ENCODE measurements at regions not wholly inside any gene's neighbourhood (a gene's known extent, or its start where the extent isn't known, plus 50 kb on each side); places are given as distances from the start of the nearest gene placed in this dataset.

- Histone ChIP-seq H3K9me3 (no peaks in the 10 kb centered on the region), H3K27me3 (replicated peaks; ENCODE audit: insufficient read depth) (no peaks in the 10 kb centered on the region), H3K27ac (no peak overlapping the region), H3K4me3 (no peak overlapping the region), H3K4me1 (ENCODE audit: control insufficient read depth in 1 of 2, low read depth in 2 of 2) (no peaks in the 10 kb centered on the region), H3K36me3 (no peaks in the 10 kb centered on the region)
- DNase-seq (ENCODE audit: low spot score) = no peak
- no peak for ATAC-seq (ENCODE audit: insufficient number of reproducible peaks, low FRiP score, low read depth)
- TF ChIP-seq, protein P1, sequence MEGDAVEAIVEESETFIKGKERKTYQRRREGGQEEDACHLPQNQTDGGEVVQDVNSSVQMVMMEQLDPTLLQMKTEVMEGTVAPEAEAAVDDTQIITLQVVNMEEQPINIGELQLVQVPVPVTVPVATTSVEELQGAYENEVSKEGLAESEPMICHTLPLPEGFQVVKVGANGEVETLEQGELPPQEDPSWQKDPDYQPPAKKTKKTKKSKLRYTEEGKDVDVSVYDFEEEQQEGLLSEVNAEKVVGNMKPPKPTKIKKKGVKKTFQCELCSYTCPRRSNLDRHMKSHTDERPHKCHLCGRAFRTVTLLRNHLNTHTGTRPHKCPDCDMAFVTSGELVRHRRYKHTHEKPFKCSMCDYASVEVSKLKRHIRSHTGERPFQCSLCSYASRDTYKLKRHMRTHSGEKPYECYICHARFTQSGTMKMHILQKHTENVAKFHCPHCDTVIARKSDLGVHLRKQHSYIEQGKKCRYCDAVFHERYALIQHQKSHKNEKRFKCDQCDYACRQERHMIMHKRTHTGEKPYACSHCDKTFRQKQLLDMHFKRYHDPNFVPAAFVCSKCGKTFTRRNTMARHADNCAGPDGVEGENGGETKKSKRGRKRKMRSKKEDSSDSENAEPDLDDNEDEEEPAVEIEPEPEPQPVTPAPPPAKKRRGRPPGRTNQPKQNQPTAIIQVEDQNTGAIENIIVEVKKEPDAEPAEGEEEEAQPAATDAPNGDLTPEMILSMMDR (IDR thresholded peaks at IDR 0.05) = no peak
Observed at GRCh38 chr4:100582146-100582545, 64.3 kb upstream of the EMCN start.

GRCh38 chr4:100581337-100581736 lies 63.5 kb upstream of the EMCN start:
- Histone ChIP-seq H3K4me3 (no peak overlapping the region), H3K4me1 (ENCODE audit: control insufficient read depth in 1 of 2, low read depth in 2 of 2) (no peaks in the 10 kb centered on the region), H3K27ac (no peak overlapping the region), H3K9me3 (no peaks in the 10 kb centered on the region), H3K27me3 (replicated peaks; ENCODE audit: insufficient read depth) (no peaks in the 10 kb centered on the region), H3K36me3 (no peaks in the 10 kb centered on the region)
- TF ChIP-seq, protein P1 (IDR thresholded peaks at IDR 0.05) = no peak
- DNase-seq (ENCODE audit: low spot score) = no peak
- ATAC-seq (ENCODE audit: insufficient number of reproducible peaks, low FRiP score, low read depth) = no peak

DNA sequence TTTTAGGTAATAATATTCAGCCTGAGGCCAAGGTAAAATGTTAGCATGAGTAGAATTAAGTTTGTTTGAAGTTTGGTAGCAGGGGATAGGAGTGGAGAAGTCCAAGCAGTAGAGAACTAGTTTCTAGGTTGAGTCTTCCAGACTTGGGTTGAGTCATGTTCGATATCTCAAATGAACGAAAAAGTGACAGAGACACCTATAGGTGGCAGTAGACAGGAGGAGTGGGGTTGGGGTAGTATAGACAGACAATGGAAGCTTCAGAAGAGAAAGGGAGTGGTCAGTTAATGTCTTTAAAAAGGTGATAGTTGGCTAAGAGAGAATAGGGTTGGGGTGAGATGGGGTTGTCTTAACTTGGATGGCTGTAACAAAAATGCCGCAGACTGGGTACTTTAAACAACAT lies 58.7 kb upstream of the EMCN start:
- TF ChIP-seq, protein P1 (IDR thresholded peaks at IDR 0.05) = no peak
- no peak overlapping the region for H3K27ac ChIP-seq
- H3K4me1 ChIP-seq (ENCODE audit: control insufficient read depth in 1 of 2, low read depth in 2 of 2) = no peaks in the 10 kb centered on the region
- H3K9me3 ChIP-seq = no peaks in the 10 kb centered on the region
- DNase-seq (ENCODE audit: low spot score) (no peak), ATAC-seq (ENCODE audit: insufficient number of reproducible peaks, low FRiP score, low read depth) (no peak)
- H3K27me3 ChIP-seq (replicated peaks; ENCODE audit: insufficient read depth) = no peaks in the 10 kb centered on the region
- no peak overlapping the region for H3K4me3 ChIP-seq
- no peaks in the 10 kb centered on the region for H3K36me3 ChIP-seq

GRCh38 chr4:100574607-100575006 lies 56.8 kb upstream of the EMCN start:
- Histone ChIP-seq H3K4me1 (ENCODE audit: control insufficient read depth in 1 of 2, low read depth in 2 of 2) (no peaks in the 10 kb centered on the region), H3K36me3 (no peaks in the 10 kb centered on the region), H3K9me3 (no peaks in the 10 kb centered on the region), H3K27ac (no peak overlapping the region), H3K4me3 (no peak overlapping the region), H3K27me3 (replicated peaks; ENCODE audit: insufficient read depth) (no peaks in the 10 kb centered on the region)
- ATAC-seq (ENCODE audit: insufficient number of reproducible peaks, low FRiP score, low read depth) (no peak), DNase-seq (ENCODE audit: low spot score) (no peak)
- TF ChIP-seq, protein P1 (IDR thresholded peaks at IDR 0.05) = no peak

DNA sequence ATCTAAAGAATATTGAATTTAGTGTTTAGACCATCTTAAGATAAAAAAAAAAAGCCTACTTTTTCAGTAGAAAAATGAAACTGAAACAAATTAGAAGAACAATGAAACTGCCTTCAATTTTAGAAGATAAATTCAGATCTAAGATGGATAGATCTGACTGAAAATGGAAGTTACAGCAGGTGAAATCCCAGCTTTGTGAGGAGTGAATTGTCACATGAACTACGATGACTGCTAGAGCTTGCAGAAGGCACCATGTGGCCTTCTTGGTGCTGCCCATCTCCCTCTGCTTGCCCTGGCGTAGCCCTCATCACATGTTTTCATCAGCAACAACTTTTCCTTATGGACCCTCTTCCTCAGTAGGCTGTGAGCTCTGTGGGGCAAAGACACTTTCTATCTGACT lies 51.4 kb upstream of the EMCN start:
- H3K4me3 ChIP-seq = no peak overlapping the region
- H3K27ac ChIP-seq = no peak overlapping the region
- DNase-seq (ENCODE audit: low spot score) = no peak
- ATAC-seq (ENCODE audit: insufficient number of reproducible peaks, low FRiP score, low read depth) = no peak
- no peaks in the 10 kb centered on the region for H3K9me3 ChIP-seq
- no peaks in the 10 kb centered on the region for H3K36me3 ChIP-seq
- no peaks in the 10 kb centered on the region for H3K27me3 ChIP-seq (replicated peaks; ENCODE audit: insufficient read depth)
- H3K4me1 ChIP-seq (ENCODE audit: control insufficient read depth in 1 of 2, low read depth in 2 of 2) = no peaks in the 10 kb centered on the region
- TF ChIP-seq, protein P1 (IDR thresholded peaks at IDR 0.05) = no peak

Data from thoracic aorta (tissue), 2 donors.